SIG-M5 treated with dmso at 0.1 percent for 504 hours (cell line): ENCODE measurements at regions not wholly inside any gene's neighbourhood (a gene's known extent, or its start where the extent isn't known, plus 50 kb on each side); places are given as distances from the start of the nearest gene placed in this dataset.

ENCODE experiments used
- DNase-seq: peaks from one replicate; lab custom pipeline; 2025; ENCODE audit not compliant: unreplicated experiment; lab: John Stamatoyannopoulos, UW

DNA sequence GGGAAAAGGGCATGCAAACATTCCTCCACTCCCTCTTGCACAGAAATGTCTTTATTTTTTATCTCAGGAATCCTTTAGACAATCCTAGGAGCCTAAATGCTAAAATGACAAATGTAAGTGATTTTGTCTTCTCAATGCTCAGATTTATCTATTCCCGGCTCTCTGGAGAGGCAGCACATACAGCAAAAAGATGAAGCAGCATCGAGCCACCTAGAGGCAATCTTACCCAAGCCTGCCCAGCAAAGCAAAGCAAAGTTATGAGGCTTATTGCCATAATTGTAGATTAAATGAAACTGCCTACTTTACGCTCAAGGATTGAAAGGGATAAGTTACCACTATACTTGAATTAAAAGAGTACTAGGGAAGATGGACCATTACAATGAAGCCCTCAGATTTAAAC, 750.4 kb upstream of the NR2F2 start:
- DNase-seq, result no peak

DNA sequence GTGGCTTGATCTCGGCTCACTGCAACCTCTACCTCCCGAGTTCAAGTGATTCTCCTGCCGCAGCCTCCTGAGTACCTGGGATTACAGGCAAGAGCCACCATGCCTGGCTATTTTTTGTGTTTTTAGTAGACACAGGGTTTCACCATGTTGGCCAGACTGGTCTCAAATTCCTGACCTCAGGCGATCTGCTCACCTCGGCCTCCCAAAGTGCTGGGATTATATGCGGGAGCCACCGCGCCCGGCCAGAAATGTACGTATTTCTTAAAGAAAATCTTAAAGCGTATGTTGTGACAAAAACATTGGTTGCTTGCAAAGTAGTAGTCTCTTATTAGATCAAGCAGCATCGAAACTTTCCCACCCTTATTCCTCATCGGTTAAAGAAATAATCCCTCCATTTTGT, 748.9 kb upstream of the NR2F2 start:
- no peak for DNase-seq

DNA sequence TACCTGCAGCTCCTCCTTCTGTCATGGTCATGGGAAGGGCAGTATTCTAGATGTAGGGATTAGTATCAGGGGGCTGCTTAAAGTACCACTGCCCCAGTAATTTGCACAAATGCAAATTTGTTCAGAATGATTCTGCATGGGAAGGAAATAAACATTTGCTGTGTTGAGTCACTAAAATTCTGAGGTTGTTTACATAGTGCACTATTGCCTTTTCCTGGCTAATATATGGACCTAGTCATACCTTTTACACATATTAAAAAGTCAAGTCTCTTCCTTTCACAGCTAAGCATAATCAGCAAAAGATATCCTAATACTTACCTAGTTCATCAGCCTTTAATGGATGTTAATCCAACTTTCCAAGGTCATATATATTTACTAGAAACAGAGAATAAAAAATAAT, 746.4 kb upstream of the NR2F2 start:
- DNase-seq, result no peak

DNA sequence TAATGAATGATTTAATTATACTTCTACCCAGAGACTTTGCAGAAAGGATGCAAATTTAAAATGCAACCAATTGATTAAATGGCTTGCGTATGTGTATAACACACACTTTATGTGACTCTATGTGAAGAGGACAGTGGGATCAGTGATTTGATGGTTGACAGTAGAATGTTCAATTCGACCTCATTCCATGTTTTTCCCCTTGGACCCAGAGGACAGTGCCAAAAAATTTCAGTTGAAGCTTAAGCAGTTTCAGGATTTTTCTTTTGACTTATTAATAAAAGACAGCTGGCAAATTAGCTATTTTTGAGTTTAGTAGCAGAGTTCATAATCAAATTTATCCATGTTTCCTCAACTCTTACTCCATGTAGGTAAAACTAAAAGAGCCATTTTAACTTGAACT, 742.4 kb upstream of the NR2F2 start:
- no peak for DNase-seq

DNA sequence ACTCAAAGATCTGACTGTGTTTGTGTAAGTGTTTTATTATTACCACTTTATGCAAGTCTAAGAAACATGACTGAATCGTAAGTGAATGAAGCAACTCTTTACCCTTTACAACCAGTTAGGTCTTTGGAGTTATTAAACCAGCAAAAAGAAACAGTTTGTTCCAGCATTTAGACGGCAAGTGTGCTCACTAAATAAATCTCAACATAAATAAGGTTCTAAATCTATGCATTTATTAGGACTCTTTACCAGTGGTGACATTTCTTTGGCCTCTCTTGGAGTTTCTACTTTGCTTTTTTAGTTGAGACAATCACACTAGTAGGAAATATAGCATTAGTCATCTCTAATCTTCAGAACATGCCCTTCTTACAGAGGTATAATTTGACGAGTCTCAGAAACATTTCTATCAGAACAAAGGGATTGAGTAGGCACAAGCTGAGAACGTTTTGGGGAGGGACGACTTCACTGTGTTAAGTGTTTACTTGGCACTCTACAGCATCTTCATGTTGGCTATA, 739.9 kb upstream of the NR2F2 start:
- no peak for DNase-seq

DNA sequence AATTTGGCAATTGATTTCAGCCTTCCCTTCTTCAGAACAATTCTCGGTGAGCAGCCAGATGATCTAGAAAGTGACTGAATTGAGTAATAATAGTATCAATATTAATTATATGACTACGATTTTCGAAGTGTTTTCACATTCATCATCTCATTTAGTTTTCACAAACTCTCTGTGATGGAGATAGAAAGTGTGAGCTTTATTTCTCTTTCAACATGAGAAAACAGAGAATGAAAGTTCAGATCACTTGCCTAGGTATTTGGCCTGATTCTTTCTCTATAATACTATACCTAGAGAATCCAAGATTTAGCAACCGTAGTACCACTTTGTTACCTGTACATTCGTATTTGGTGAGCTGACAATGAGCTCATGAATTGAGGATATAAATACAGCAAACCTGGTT, 739.2 kb upstream of the NR2F2 start:
- DNase-seq, result no peak

DNA sequence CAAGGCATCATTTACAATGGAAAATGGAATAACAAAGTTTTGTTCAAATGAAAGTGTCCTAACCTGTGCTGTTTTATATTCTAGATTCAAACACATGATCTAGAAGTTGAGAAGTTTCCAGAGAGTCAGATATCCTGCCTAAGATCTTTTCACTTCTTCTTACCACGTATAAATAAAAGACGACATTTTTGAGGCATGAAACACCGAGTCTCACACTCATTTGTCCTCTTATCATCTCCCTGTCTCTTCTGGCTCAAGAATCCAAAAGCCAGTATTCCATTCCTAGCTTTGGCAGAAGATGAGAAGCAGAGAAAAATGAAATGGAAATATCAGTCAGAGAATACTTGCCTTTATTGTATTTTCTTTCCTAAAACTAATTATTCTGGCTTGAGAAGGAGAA, 738.6 kb upstream of the NR2F2 start:
- DNase-seq, result no peak

DNA sequence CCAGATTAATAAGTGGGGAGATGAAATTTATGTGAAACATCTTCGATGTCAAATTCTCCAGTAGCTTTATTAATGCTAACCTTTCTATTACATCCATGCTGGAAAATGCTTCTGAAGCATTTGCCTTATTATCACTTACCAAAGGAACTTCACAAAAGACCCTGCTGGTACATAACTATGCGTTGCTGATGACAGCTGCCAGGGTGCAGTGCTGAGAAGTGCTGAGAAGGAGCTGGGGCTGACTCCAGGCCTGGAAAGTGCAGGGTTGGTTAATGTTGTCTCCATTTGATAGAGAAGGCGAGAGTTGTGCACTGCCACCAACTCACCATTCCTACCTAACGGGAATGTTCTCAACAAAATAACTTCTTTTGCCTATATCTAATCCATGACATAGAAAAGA, 736.0 kb upstream of the NR2F2 start:
- DNase-seq, result no peak

DNA sequence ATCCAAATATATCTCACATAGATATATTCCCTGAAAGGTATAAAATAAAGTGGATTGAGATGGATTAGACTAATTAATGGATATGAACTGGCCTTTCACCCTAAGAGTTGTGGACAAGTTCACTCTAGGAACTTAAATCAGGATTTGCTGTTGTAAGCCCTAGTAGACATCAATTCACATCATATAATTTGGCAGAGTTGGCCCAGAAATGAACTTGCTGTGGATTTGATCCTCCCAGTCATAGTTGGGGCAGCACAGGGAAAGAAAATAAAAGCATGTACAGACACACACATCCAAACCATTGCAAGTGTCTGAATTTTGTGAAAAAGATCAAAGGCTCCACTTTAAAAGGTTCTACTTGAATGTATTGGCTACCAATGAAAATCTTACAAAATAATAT, 734.7 kb upstream of the NR2F2 start:
- DNase-seq, result no peak

DNA sequence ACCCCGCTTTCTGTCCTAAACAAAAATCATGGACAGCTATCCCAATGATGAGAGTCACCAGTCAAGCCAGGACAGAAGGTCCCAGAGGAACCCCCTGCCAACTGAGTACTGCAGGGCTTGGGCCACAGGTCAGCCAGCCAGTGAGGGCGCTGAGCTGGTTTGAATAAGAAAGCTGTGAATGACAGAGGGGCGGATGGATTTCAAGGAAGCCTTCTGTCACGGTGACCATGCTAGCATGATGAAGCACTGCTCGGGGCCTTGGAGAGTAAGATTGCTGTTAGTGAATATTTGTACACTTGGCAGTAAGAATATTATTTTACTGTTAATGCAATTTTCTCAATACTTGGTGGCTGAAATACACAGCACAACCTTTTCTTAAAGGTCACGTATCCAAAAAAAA, 734.0 kb upstream of the NR2F2 start:
- DNase-seq, result no peak

DNA sequence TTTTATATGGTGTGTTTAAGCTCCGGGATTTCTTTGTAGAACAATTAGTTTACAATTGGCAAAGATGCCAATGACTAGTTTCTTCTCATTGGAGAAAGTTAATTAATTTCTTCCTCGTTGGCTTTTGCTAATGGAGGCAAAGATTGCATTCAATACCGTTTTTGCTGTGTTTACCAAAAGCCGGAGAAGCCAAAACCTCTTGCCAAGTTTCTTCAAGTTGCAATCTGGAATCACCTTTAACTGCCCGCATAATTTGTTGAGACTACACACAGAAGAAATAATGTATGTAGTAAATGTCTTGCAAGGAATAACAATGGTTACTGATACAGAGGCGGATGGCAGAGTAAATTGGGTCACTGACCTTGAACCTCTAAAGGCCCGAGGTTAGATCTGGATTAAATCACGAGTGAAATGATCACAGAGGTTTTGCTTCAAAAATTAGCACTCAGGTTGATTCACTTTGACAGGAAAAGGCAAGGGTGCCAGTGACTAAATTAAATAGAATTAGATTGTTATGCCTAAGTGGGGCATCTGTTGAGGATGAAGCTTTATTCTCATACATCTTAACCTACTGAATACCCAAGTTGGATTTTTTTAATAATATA, 732.1 kb upstream of the NR2F2 start:
- DNase-seq, result no peak

DNA sequence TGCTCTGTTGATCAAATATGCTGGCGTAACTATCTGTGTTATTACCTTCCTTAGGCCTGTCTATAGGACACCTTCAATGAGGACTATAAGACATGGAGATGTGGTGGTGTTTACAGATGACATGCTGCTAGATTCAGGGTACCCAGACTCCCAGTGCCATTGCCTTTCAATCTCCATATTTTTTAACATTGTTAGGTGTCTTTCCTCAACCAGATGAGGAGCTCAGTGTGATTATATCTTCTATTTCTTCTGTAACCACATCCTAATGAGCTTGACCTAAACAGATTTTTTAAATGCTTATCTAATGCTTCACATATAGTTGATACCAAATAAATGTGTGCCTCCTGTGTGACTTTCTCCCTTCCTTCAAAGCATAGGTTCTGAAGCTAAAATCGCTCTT, 730.1 kb upstream of the NR2F2 start:
- no peak for DNase-seq

DNA sequence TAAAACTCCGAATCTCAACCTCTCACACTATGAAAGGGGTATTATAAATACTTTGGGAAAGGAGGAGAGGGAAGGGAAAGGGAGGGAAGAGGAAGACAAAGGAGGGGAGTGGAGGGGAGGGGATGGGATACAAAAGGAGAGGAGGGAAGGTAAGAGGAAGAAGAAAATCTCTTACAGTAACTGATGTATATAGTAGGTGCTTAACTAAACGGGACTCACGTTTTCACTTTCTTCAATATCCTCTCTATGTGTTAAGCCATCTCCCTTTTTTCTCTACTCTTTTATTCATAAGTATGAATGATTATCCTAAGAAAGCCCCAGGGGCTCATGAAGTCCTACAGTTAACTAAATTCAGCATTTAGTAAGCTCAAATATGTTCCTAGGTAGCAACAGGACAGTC, 729.6 kb upstream of the NR2F2 start:
- no peak for DNase-seq

DNA sequence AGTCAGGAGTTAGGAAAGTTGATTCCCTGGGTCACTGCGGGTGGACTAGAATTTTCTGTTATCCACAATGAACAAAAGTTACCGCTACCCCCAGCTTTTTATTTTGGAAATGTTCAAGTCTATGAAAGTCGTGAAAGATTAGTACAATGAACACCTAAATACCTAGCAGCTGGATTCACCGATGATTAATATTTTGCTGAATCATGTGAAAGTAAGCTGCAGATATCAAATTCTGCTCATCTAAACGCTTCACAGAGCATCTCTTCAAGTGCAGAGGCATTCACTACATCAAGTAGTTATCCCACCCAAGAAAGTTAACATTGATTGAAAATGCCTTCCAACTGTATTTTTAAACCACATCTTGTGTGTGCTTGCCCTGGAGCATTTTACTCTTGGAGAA, 729.0 kb upstream of the NR2F2 start:
- DNase-seq, result no peak

DNA sequence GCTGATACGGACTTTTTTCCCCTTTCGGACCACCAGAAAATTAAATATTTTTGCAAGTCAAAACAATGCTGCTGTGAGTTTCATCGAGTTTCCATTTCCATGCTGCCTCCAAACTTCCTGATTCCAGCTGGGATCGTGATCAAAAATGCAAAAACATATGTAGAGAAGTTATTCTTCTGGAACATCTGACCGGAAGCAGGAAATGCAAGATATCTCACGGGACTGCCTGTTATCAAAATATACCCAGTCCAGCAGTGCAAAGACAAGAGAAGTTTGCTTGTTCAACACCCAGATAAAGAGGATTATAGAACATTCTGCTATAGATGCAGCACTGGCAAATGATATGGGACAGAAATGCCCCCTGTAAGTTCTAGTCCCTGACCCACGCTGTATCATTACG, 726.7 kb upstream of the NR2F2 start:
- no peak for DNase-seq

DNA sequence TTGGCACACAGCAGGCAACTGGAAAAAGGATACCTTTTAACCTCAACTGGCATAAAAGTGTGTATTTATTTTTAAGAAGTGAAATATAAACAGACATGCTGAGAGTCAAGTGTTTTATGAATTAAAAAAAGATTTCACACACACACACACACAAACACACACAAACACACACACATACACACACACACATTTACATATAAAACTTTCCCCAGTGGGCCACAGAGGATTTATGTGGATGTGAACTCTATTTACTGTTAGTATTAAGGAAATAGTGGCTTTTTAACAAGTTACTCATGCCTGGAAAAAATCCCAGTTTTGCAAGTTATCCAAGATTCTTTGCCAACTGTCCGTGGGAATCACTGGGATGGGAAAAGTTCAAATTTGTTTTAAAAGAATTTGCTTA, 725.9 kb upstream of the NR2F2 start:
- DNase-seq, result no peak

DNA sequence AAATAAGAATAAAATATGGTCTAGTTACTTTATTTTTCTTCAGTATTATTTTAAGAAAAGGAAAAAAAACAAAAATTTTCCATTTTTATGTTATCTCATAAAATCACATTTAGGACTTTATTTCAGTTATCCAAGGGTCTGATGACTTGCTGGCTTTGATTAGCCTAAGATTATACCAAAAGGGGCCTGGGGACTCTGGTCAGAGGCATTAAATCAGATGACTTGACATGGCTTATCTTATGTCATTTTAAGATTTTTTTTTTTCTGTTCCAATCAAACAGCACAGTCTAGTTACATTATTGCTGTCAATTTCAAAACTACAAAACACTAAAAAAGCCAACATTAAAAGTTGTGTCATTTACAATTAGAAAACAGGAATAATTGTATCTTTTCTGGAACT, 725.4 kb upstream of the NR2F2 start:
- no peak for DNase-seq

DNA sequence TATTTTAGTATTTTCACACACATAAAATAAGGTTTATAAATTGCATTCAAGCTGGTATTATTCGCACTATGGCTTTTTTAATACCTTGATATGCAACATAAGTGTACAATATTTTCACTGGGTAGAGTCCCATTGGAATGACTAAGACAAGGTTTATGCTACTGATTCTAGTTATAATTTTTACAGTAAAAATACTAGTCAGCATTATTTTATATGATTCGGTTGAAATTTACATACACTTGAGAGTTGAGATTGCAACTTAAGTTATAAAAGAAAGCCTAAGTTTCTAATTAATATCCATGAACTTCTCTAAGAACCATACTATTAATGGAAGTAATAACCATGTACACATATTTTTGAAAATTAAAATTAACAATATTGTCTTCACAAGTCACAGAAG, 723.9 kb upstream of the NR2F2 start:
- no peak for DNase-seq

DNA sequence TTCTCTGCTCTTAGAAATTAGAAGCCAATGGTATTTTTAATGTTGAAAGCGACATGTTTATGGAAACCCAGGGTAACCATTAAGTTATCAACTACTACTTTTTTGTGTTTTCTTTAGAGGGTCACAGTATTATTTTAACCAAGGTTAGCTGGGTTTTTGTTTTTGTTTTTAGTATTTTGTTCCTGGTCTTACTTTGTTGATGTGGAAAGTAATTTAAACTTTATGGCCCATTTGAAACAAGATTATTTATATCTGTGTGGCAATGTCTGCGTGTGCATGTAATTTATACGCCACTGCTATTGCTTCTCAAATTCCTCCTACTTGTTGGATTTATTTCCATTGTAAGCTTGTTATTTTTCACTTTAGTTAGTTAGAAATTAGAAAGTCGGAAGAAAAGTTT, 722.1 kb upstream of the NR2F2 start:
- DNase-seq, result no peak

DNA sequence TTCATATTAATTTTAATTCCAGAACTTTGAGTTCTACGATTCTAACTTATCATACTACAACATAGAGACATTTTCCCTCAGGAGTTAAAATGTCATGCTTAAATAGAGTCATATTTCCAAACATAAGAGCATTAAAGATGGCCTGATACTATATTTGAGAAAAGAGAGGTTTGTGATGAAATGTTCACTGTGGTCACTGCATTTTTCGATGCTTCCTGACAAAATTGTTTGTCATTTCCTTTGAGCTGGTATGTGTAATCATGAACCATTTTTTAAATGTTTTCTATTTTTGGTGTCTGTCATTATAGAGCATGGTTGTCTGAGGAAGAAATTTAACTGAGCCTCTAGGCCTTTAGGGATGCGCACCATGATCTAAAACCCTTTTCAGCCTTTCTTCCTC, 721.4 kb upstream of the NR2F2 start:
- peak; percentile 4 for DNase-seq

DNA sequence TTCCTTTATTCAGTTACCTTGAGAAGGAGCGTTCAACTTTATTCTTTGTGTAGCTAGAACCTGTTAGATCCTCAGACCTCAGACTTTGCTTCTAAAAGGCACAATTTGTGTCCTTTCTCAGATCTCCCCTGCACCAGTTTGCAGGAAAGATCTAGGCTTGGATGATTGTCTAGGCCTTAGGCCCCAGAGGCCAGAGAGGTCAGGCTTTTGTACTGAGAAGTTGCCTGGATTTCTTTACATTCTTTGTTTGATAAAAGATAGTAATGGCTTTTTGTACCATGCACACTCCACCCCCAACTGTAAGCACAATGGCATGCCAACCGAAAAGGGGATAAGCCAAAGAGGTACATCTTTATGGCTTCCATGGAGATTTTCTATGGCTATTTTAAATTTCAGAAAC, 719.6 kb upstream of the NR2F2 start:
- no peak for DNase-seq

DNA sequence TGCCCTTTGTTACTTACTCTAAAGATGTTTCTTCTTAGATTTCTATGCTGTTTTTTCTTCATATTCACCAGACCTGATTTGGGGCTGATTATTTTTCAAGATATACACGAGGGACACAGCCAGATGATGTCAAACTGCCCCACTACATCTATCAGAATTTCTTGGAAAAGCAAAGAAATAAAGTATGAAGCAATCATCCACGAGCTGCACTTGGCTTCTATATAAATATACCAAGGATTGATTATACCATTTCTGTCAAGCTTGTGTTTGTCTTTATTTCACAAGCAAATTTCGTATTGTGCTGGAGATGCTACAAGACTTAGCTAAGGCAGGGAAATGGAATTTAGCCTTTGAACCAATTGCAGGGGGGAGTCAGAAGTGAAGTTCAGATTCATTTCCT, 715.1 kb upstream of the NR2F2 start:
- no peak for DNase-seq

DNA sequence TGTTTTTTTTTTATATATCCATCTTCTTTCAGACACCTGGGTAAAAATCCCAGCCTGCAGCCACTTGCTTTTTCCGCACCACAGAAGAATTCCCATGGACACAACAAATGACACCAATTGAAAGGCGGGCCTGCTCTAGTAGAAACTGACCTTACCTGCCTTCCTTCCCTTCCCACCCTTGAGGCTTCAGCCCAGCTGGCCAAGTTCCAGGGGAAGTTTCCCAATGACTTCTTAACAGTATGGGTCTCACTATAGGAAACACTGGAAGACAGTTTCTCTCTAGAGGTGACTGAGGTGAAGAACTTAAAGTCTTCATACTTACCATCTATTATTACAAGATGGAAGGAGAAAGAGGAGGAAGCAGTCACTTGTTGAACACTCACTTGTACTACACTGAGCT, 714.2 kb upstream of the NR2F2 start:
- DNase-seq, result no peak
